ENCODE measurements at regions not wholly inside any gene's neighbourhood (a gene's known extent, or its start where the extent isn't known, plus 50 kb on each side); places are given as distances from the start of the nearest gene placed in this dataset.

GRCh38 chr4:156247470-156247869, 293.8 kb upstream of the CTSO start:
- no peak overlapping the region for H3K4me3 ChIP-seq (replicated peaks; ENCODE audit: low read depth, low read length)
- TF ChIP-seq CTCF (IDR thresholded peaks at IDR 0.05; ENCODE audit: low read length, missing control alignments), result no peak
- no peak for DNase-seq (ENCODE audit: low read depth)

DNA sequence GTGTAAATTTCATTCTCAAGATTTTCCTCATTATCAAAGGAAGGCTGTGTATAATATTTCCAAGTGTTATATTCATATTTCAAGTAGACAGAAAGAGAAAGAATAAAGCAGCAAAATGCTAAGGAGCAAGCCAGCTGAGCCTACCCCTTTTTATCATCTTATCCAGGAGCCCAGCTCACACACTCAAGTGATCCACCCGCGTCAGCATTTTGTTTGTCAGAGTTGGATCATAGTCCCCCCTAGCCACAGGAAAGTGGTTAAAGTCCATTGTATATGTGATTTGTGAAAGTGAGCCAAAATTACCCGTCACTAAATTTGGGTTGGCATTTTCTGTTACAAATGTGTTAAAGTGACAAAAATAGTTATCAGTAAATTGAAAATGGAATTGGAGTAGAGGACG, 289.3 kb upstream of the CTSO start:
- TF ChIP-seq CTCF (IDR thresholded peaks at IDR 0.05; ENCODE audit: low read length, missing control alignments), result no peak
- no peak overlapping the region for H3K4me3 ChIP-seq (replicated peaks; ENCODE audit: low read depth, low read length)
- DNase-seq (ENCODE audit: low read depth), result no peak

GRCh38 chr4:156242390-156242789, 288.7 kb upstream of the CTSO start:
- H3K4me3 ChIP-seq (replicated peaks; ENCODE audit: low read depth, low read length), result no peak overlapping the region
- no peak for TF ChIP-seq CTCF (IDR thresholded peaks at IDR 0.05; ENCODE audit: low read length, missing control alignments)
- peak; percentile 29 for DNase-seq (ENCODE audit: low read depth)

GRCh38 chr4:156241896-156242295, 288.2 kb upstream of the CTSO start:
- no peak for DNase-seq (ENCODE audit: low read depth)
- no peak overlapping the region for H3K4me3 ChIP-seq (replicated peaks; ENCODE audit: low read depth, low read length)
- no peak for TF ChIP-seq CTCF (IDR thresholded peaks at IDR 0.05; ENCODE audit: low read length, missing control alignments)

- no peak overlapping the region for H3K4me3 ChIP-seq (replicated peaks; ENCODE audit: low read depth, low read length)
- no peak for TF ChIP-seq CTCF (IDR thresholded peaks at IDR 0.05; ENCODE audit: low read length, missing control alignments)
- no peak for DNase-seq (ENCODE audit: low read depth)
Observed at GRCh38 chr4:156238171-156238570, 284.5 kb upstream of the CTSO start.

GRCh38 chr4:156237231-156237630, 283.6 kb upstream of the CTSO start:
- no peak for TF ChIP-seq CTCF (IDR thresholded peaks at IDR 0.05; ENCODE audit: low read length, missing control alignments)
- H3K4me3 ChIP-seq (replicated peaks; ENCODE audit: low read depth, low read length), result no peak overlapping the region
- no peak for DNase-seq (ENCODE audit: low read depth)

GRCh38 chr4:156230176-156230575, 276.5 kb upstream of the CTSO start:
- no peak overlapping the region for H3K4me3 ChIP-seq (replicated peaks; ENCODE audit: low read depth, low read length)
- TF ChIP-seq CTCF (IDR thresholded peaks at IDR 0.05; ENCODE audit: low read length, missing control alignments), result no peak
- DNase-seq (ENCODE audit: low read depth), result peak; percentile 6

Data from fibroblast of pulmonary artery (primary cell).